ENCODE measurements at regions not wholly inside any gene's neighbourhood (a gene's known extent, or its start where the extent isn't known, plus 50 kb on each side); places are given as distances from the start of the nearest gene placed in this dataset.

GRCh38 chr2:104745846-104746245, 108.1 kb upstream of the POU3F3 start:
- no peaks in the 10 kb centered on the region for H3F3A ChIP-seq (replicated peaks; ENCODE audit: insufficient read depth)
- H4K20me1 ChIP-seq (ENCODE audit: insufficient read depth): no peaks in the 10 kb centered on the region
- H3K4me3 ChIP-seq (ENCODE audit: low read depth in 2 of 2, low read length in 1 of 2): no peak overlapping the region
- H3K27me3 ChIP-seq (ENCODE audit: insufficient read depth): no peaks in the 10 kb centered on the region
- no peaks in the 10 kb centered on the region for H3K9me3 ChIP-seq
- no peaks in the 10 kb centered on the region for H3K4me1 ChIP-seq (ENCODE audit: control insufficient read depth in 1 of 2, insufficient read depth in 2 of 2, low read depth in 1 of 2, low read length in 1 of 2)
- H3K27ac ChIP-seq (ENCODE audit: low read depth in 2 of 2, low read length in 1 of 2): no peak overlapping the region
- no peak for DNase-seq
- no peaks in the 10 kb centered on the region for H3K9me2 ChIP-seq
- 38% methylated on average over 6 of the region's 13 CpGs for WGBS (ENCODE audit: low lambda C conversion rate)
- TF ChIP-seq MAX (IDR thresholded peaks at IDR 0.05; ENCODE audit: low read depth) (no peak), REST (IDR thresholded peaks at IDR 0.05; ENCODE audit: low read depth, low read length) (no peak), CHD2 (IDR thresholded peaks at IDR 0.05; ENCODE audit: low read length, partially characterized antibody) (no peak), ELF1 (IDR thresholded peaks at IDR 0.05) (no peak), NRF1 (IDR thresholded peaks at IDR 0.05; ENCODE audit: low read depth, low read length) (no peak), FOXJ3 (CRISPR knock-in tag; IDR thresholded peaks at IDR 0.05) (no peak), RFX5 (IDR thresholded peaks at IDR 0.05; ENCODE audit: low read length) (no peak)
- TF ChIP-seq, protein P1, sequence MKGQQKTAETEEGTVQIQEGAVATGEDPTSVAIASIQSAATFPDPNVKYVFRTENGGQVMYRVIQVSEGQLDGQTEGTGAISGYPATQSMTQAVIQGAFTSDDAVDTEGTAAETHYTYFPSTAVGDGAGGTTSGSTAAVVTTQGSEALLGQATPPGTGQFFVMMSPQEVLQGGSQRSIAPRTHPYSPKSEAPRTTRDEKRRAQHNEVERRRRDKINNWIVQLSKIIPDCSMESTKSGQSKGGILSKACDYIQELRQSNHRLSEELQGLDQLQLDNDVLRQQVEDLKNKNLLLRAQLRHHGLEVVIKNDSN (IDR thresholded peaks at IDR 0.05; ENCODE audit: borderline replicate concordance, low read depth): no peak
- TF ChIP-seq, protein P2, sequence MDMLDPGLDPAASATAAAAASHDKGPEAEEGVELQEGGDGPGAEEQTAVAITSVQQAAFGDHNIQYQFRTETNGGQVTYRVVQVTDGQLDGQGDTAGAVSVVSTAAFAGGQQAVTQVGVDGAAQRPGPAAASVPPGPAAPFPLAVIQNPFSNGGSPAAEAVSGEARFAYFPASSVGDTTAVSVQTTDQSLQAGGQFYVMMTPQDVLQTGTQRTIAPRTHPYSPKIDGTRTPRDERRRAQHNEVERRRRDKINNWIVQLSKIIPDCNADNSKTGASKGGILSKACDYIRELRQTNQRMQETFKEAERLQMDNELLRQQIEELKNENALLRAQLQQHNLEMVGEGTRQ (IDR thresholded peaks at IDR 0.05; ENCODE audit: borderline replicate concordance, low read depth, low read length): no peak
- ChIA-PET POLR2A (no interaction called here), CTCF (no interaction called here)
- no peak overlapping the region for H3K9ac ChIP-seq
- H3K4me2 ChIP-seq: no peak overlapping the region
- no peaks in the 10 kb centered on the region for H3K36me3 ChIP-seq (replicated peaks in 1 of 2; ENCODE audit: control insufficient read depth in 1 of 2, insufficient read depth in 2 of 2, low read length in 1 of 2)
- no peaks in the 10 kb centered on the region for H3K79me2 ChIP-seq (ENCODE audit: insufficient read depth)
- H2AFZ ChIP-seq (ENCODE audit: low read depth): no peak overlapping the region

DNA sequence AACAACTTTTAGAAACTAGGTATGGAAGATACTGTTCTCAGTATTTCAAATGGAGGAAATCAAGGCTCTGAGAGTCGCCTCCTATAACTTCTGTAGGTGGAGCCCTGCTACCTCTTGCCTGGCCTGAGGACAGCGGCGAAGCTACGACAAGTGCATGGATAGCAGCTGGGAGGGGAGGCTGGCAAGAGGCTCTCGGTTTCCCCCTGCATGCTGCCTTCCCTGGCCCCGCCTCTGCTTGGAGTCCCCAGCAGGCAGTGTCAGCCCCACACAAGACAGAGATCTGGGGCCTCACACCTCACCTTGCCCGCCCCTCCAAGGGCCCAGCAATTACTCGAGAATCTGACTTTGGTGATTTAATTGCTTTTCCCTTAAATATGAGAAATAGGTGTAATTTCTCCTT, 107.6 kb upstream of the POU3F3 start:
- ChIA-PET CTCF (interaction anchor here (2.3 kb wide), 1 partner anchor 12 kb away, joined by 7 read pairs; no protein-coding TSS in a partner anchor), POLR2A (no interaction called here)
- Histone ChIP-seq H3K9me3 (no peaks in the 10 kb centered on the region), H3K27ac (ENCODE audit: low read depth in 2 of 2, low read length in 1 of 2) (no peak overlapping the region), H3K27me3 (ENCODE audit: insufficient read depth) (no peaks in the 10 kb centered on the region), H2AFZ (ENCODE audit: low read depth) (no peak overlapping the region), H3K79me2 (ENCODE audit: insufficient read depth) (no peaks in the 10 kb centered on the region), H3K36me3 (replicated peaks in 1 of 2; ENCODE audit: control insufficient read depth in 1 of 2, insufficient read depth in 2 of 2, low read length in 1 of 2) (no peaks in the 10 kb centered on the region), H3K9ac (no peak overlapping the region), H3F3A (replicated peaks; ENCODE audit: insufficient read depth) (no peaks in the 10 kb centered on the region), H4K20me1 (ENCODE audit: insufficient read depth) (no peaks in the 10 kb centered on the region), H3K4me2 (no peak overlapping the region), H3K9me2 (no peaks in the 10 kb centered on the region), H3K4me3 (ENCODE audit: low read depth in 2 of 2, low read length in 1 of 2) (no peak overlapping the region), H3K4me1 (ENCODE audit: control insufficient read depth in 1 of 2, insufficient read depth in 2 of 2, low read depth in 1 of 2, low read length in 1 of 2) (no peaks in the 10 kb centered on the region)
- WGBS (ENCODE audit: low lambda C conversion rate): 42% methylated on average over 8 of the region's 8 CpGs
- DNase-seq: no peak
- TF ChIP-seq ZBTB33 (IDR thresholded peaks at IDR 0.05; ENCODE audit: borderline replicate concordance, low read depth) (no peak), SMC3 (IDR thresholded peaks at IDR 0.05; ENCODE audit: low read depth, low read length) (no peak), JUND (IDR thresholded peaks at IDR 0.05) (no peak), MXI1 (IDR thresholded peaks at IDR 0.05; ENCODE audit: low read depth, low read length) (no peak), EP300 (IDR thresholded peaks at IDR 0.05; ENCODE audit: borderline replicate concordance in 1 of 2, low read depth in 1 of 2, low read length in 1 of 2) (no peak), POLR2AphosphoS5 (IDR thresholded peaks at IDR 0.05; ENCODE audit: low read depth, low read length) (no peak), MAX (IDR thresholded peaks at IDR 0.05; ENCODE audit: low read depth) (no peak), FOXM1 (IDR thresholded peaks at IDR 0.05; ENCODE audit: low read depth) (no peak), RCOR1 (IDR thresholded peaks at IDR 0.05; ENCODE audit: low read length) (no peak), TCF12 (IDR thresholded peaks at IDR 0.05) (no peak), RAD21 (IDR thresholded peaks at IDR 0.05; ENCODE audit: low read length) (no peak), IRF3 (IDR thresholded peaks at IDR 0.05; ENCODE audit: low read depth, low read length) (no peak)
